Right lobe of liver (tissue), 6 donors: ENCODE measurements at regions not wholly inside any gene's neighbourhood (a gene's known extent, or its start where the extent isn't known, plus 50 kb on each side); places are given as distances from the start of the nearest gene placed in this dataset.
"Not testable (repeated sequence)": the region's sequence is repeated elsewhere in the genome, so short reads cannot be mapped to it uniquely, and the experiment has no call there.

ENCODE experiments used
- ATAC-seq, 4 donors: fragments of 200-7000 bp; cut with Tn5 transposase; one replicate each; pipeline ENCODE4 v1.9.1; 2020; ENCODE audit warnings: mild to moderate bottlenecking in 4 of 4, moderate library complexity in 4 of 4
- DNase-seq, 3 donors: peaks; one replicate each; pipeline ENCODE4 v3.0.0-alpha.2; 2020
- H3K27ac ChIP-seq, 3 donors: fragments of 200-600 bp; one replicate each; pipeline ENCODE4 v1.8.0; 2022
- H3K27me3 ChIP-seq, 2 donors: fragments of 200-600 bp; one replicate each; pipeline ENCODE4 v1.8.0; 2022
- H3K36me3 ChIP-seq, 4 donors: fragments of 200-600 bp; sonication (generic) in 1 of 4; one replicate each; pipeline versions ENCODE4 v1.5.1 to v1.8.0; 2017 to 2022; ENCODE audit warnings: control low read depth in 1 of 4
- H3K4me1 ChIP-seq, 4 donors: fragments of 200-600 bp; sonication (generic) in 1 of 4; one replicate each; pipeline versions ENCODE4 v1.5.1 to v1.8.0; 2017 to 2022; ENCODE audit warnings: control low read depth in 1 of 4
- H3K4me3 ChIP-seq, 3 donors: fragments of 200-600 bp; one replicate each; pipeline ENCODE4 v1.8.0; 2022
- H3K9me3 ChIP-seq, 4 donors: fragments of 200-600 bp; sonication (generic) in 1 of 4; one replicate each; pipeline versions ENCODE4 v1.5.1 to v1.8.0; 2017 to 2022; ENCODE audit warnings: control low read depth in 1 of 4
- POLR2A ChIP-seq: fragments of 450-650 bp; IDR thresholded peaks from one replicate; pipeline ENCODE4 v1.6.1; 2017; ENCODE audit warnings: antibody characterized with exemption, mild to moderate bottlenecking
- WGBS: methylation state at CpG from one replicate; pipeline ENCODE4 v1.1.6; 2018; ENCODE audit warnings: low coverage, low lambda C conversion rate; ENCODE audit not compliant: insufficient coverage; ENCODE audit errors: missing lambda C conversion rate; 5-methylcytosine and 5-hydroxymethylcytosine counted together
- intact Hi-C, 2 donors: fragments of 100-400 bp; cut with DNase I; formaldehyde crosslinking; loops; one replicate each; pipeline versions ENCODE4 v1.11.2 to v1.14.1; 2022
- TF ChIP-seq, protein P1 (sequence below), 4 donors: fragments of 200-600 bp in 3 of 4; fragments of 450-650 bp in 1 of 4; IDR thresholded peaks; one replicate each; pipeline versions ENCODE4 v1.5.1 to v1.8.0; 2016 to 2022; ENCODE audit warnings: antibody characterized with exemption in 4 of 4, mild to moderate bottlenecking in 2 of 4
- donor health status: DM: no; HTN: yes; CAD: no.
- donor health status: DM: no; HTN: no; CAD: no.
- donor health status: DM: no; HTN: no; CAD: no.
- donor health status: DM: no; HTN: yes; CAD: no.
- donor health status: DM: no; HTN: yes; CAD: no.

DNA sequence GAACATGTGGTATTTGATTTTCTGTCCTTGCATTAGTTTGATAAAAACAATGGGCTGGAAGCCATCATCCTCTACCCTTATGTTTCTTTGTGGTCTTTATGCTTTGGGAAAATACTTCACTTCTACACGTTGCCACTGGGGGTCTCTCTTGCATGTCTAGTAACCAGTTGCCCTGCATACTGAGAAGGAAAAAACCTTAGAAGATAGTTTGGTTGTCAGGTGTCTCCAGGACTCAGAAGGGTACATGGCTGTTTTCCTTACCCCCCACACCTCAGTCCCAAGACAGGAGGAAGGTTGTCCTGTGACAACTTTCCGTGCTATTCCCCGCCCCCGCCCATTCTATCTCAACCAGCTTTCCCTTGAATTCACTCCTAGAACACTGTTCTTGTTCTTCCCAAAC, 62.1 kb upstream of the LANCL3 start:
- intact Hi-C loops, result no loop called here
- H3K4me3 ChIP-seq, result no peak overlapping the region
- no peaks in the 10 kb centered on the region for H3K9me3 ChIP-seq
- no peak for TF ChIP-seq POLR2A
- TF ChIP-seq, protein P1, sequence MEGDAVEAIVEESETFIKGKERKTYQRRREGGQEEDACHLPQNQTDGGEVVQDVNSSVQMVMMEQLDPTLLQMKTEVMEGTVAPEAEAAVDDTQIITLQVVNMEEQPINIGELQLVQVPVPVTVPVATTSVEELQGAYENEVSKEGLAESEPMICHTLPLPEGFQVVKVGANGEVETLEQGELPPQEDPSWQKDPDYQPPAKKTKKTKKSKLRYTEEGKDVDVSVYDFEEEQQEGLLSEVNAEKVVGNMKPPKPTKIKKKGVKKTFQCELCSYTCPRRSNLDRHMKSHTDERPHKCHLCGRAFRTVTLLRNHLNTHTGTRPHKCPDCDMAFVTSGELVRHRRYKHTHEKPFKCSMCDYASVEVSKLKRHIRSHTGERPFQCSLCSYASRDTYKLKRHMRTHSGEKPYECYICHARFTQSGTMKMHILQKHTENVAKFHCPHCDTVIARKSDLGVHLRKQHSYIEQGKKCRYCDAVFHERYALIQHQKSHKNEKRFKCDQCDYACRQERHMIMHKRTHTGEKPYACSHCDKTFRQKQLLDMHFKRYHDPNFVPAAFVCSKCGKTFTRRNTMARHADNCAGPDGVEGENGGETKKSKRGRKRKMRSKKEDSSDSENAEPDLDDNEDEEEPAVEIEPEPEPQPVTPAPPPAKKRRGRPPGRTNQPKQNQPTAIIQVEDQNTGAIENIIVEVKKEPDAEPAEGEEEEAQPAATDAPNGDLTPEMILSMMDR (IDR thresholded peaks at IDR 0.05), result peak; percentile 30 to 41 (median 37)
- WGBS, result 20% methylated on average over 4 of the region's 4 CpGs
- H3K36me3 ChIP-seq, result no peaks in the 10 kb centered on the region
- no peaks in the 10 kb centered on the region for H3K4me1 ChIP-seq
- peak; percentile 47 to 57 (median 54) for ATAC-seq
- no peaks in the 10 kb centered on the region for H3K27me3 ChIP-seq
- no peak for DNase-seq
- H3K27ac ChIP-seq, result no peak overlapping the region

- H3K4me3 ChIP-seq, H3K27me3 ChIP-seq, H3K4me1 ChIP-seq, DNase-seq, ATAC-seq, H3K27ac ChIP-seq, H3K9me3 ChIP-seq, intact Hi-C loops, H3K36me3 ChIP-seq: not testable (repeated sequence)
- WGBS, result no CpG with 5 or more reads among the region's 1 CpG
These were observed 54.9 kb upstream of the LANCL3 start for GRCh38 chrX:37516512-37516911.

- WGBS, result 31% methylated on average over 3 of the region's 4 CpGs
These were observed 52.2 kb upstream of the LANCL3 start for GRCh38 chrX:37519261-37519660.

DNA sequence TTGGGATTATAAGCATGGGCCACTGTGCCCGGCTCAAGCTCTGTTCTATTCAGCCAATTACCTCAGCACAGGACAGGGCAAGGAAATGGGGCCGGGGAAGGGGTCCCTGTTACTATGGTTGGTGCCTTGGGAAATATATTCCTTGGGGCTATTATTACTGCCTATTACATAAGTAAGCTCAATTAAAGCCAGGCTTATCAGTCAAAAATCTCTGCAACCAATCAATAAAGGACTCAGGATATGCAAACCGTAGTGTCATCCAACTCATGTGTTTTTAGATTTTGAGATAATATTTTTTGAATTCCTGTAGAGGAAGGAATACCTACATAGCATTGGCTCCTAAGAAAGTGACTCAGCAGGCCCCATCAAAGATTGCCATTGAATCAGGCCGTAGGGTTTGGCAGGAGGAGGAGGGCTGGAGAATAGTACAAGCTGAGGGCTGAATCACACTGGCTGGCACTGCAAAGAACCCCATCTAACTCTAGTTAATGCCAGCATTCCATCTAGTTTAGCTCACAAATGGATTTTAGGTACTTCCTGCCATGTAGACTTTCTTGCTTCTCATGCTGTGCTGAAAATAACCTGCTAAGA, 50.5 kb upstream of the LANCL3 start:
- H3K36me3 ChIP-seq, H3K27ac ChIP-seq, H3K9me3 ChIP-seq, intact Hi-C loops, H3K27me3 ChIP-seq, H3K4me1 ChIP-seq, H3K4me3 ChIP-seq, DNase-seq, ATAC-seq: not testable (repeated sequence)
- WGBS, result 39% methylated on average over 4 of the region's 4 CpGs

More at GRCh38 chrX:37519261-37519660, 52.2 kb upstream of the LANCL3 start:
- ATAC-seq, H3K27me3 ChIP-seq, H3K36me3 ChIP-seq, intact Hi-C loops, H3K4me1 ChIP-seq, H3K27ac ChIP-seq, H3K4me3 ChIP-seq, DNase-seq, H3K9me3 ChIP-seq: not testable (repeated sequence)
